ENCODE measurements at regions not wholly inside any gene's neighbourhood (a gene's known extent, or its start where the extent isn't known, plus 50 kb on each side); places are given as distances from the start of the nearest gene placed in this dataset.

DNA sequence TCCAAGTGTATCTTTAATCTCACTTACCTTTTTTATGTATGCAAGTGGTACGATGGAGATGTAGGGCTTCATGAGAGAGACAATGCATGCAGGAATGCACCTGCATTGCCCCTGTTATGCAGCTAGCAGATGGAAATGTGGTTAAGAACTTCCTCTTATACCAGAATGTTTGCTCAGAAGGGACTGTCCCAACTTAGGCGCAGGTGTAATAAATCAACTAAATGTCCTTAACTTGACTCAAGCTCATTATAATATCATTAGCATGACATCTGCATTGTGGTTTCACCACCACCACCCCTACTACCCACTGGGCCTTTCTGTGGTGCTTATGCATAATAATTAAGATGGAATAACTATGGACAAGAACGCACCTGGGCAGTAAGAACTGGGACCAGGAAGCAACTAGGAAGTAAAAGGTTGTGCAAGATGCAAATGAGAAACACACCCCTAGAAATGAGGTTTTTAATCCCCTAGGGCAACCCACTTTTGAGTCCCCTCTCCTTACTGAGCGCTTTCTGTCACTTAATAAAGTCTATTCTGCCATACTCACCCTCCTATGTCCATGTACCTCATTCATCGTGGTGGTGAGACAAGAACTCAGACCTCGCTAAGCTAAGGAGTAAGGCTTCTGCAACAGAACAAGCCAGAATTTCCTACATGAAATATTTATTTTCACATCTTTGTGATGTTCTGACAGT is 1103.3 kb upstream of the B3GALT2 start:
- TF ChIP-seq POLR2A (IDR thresholded peaks at IDR 0.05; ENCODE audit: low read length) (no peak), EP300 (IDR thresholded peaks at IDR 0.05) (no peak), NFE2L2 (conservative IDR thresholded peaks at IDR 0.05; ENCODE audit: low read length) (no peak), ELK1 (IDR thresholded peaks at IDR 0.05; ENCODE audit: low read depth, low read length) (no peak), SREBF2 (IDR thresholded peaks at IDR 0.05) (no peak), RAD21 (conservative IDR thresholded peaks at IDR 0.05 in 1 of 2, IDR thresholded peaks at IDR 0.05 in 1 of 2) (no peak), RNF2 (IDR thresholded peaks at IDR 0.05; ENCODE audit: borderline replicate concordance, low read depth) (no peak), CBX2 (IDR thresholded peaks at IDR 0.05; ENCODE audit: borderline replicate concordance, low read depth) (no peak), HMGXB4 (CRISPR knock-in tag; IDR thresholded peaks at IDR 0.05; ENCODE audit: borderline replicate concordance) (no peak), JUN (IDR thresholded peaks at IDR 0.05) (no peak), EHF (CRISPR knock-in tag; IDR thresholded peaks at IDR 0.05) (no peak), MYC (IDR thresholded peaks at IDR 0.05; ENCODE audit: borderline replicate concordance, low read length) (no peak)
- TF ChIP-seq, protein P1, sequence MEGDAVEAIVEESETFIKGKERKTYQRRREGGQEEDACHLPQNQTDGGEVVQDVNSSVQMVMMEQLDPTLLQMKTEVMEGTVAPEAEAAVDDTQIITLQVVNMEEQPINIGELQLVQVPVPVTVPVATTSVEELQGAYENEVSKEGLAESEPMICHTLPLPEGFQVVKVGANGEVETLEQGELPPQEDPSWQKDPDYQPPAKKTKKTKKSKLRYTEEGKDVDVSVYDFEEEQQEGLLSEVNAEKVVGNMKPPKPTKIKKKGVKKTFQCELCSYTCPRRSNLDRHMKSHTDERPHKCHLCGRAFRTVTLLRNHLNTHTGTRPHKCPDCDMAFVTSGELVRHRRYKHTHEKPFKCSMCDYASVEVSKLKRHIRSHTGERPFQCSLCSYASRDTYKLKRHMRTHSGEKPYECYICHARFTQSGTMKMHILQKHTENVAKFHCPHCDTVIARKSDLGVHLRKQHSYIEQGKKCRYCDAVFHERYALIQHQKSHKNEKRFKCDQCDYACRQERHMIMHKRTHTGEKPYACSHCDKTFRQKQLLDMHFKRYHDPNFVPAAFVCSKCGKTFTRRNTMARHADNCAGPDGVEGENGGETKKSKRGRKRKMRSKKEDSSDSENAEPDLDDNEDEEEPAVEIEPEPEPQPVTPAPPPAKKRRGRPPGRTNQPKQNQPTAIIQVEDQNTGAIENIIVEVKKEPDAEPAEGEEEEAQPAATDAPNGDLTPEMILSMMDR (IDR thresholded peaks at IDR 0.05): no peak
- TF ChIP-seq, protein P2, sequence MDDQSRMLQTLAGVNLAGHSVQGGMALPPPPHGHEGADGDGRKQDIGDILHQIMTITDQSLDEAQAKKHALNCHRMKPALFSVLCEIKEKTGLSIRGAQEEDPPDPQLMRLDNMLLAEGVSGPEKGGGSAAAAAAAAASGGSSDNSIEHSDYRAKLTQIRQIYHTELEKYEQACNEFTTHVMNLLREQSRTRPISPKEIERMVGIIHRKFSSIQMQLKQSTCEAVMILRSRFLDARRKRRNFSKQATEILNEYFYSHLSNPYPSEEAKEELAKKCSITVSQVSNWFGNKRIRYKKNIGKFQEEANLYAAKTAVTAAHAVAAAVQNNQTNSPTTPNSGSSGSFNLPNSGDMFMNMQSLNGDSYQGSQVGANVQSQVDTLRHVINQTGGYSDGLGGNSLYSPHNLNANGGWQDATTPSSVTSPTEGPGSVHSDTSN (IDR thresholded peaks at IDR 0.05): no peak

Data from A549 (cell line).